ENCODE measurements at regions not wholly inside any gene's neighbourhood (a gene's known extent, or its start where the extent isn't known, plus 50 kb on each side); places are given as distances from the start of the nearest gene placed in this dataset.

- TF ChIP-seq MAZ (CRISPR knock-in tag; conservative IDR thresholded peaks at IDR 0.05 in 1 of 2, IDR thresholded peaks at IDR 0.05 in 1 of 2) (peak in 1 of 2 experiments; percentile 51; a peak in 3 of 4 replicates), MNT (conservative IDR thresholded peaks at IDR 0.05) (peak; percentile 39 to 42; a peak in 1 of 4 replicates), KDM1A (IDR thresholded peaks at IDR 0.05) (0 out of 4 replicates have a peak, but pooled peaks of 1 of the 2 experiments have one; percentile 10), MYBL2 (IDR thresholded peaks at IDR 0.05; ENCODE audit: low read depth) (no peak), MYBL2 (CRISPR knock-in tag; IDR thresholded peaks at IDR 0.05; ENCODE audit: borderline replicate concordance) (no peak), SUPT5H (IDR thresholded peaks at IDR 0.05) (no peak), RBM14 (IDR thresholded peaks at IDR 0.05; ENCODE audit: borderline replicate concordance, insufficient read depth, low read depth, low read length) (no peak), CXXC5 (CRISPR knock-in tag; IDR thresholded peaks at IDR 0.05) (peak; percentile 45), MBD1 (CRISPR knock-in tag; IDR thresholded peaks at IDR 0.05) (no peak), ZFX (CRISPR knock-in tag; IDR thresholded peaks at IDR 0.05) (no peak), SMAD2 (IDR thresholded peaks at IDR 0.05; ENCODE audit: low read depth, low read length) (no peak), IRF2 (CRISPR knock-in tag; IDR thresholded peaks at IDR 0.05) (no peak), L3MBTL2 (IDR thresholded peaks at IDR 0.05) (peak; percentile 63; the same call in 1 of the 2 replicates), ZBTB11 (CRISPR knock-in tag; IDR thresholded peaks at IDR 0.05) (0 out of 6 replicates have a peak, but pooled peaks of 1 of the 3 experiments have one; percentile 24), NR2C2 (CRISPR knock-in tag; IDR thresholded peaks at IDR 0.05) (no peak), NR2C2 (tag; IDR thresholded peaks at IDR 0.05) (peak; percentile 36; the same call in 1 of the 2 replicates), CAMTA2 (CRISPR knock-in tag; conservative IDR thresholded peaks at IDR 0.05) (no peak), SMARCB1 (IDR thresholded peaks at IDR 0.05; ENCODE audit: insufficient read length, low read depth) (no peak), ZNF280B (CRISPR knock-in tag; IDR thresholded peaks at IDR 0.05) (no peak), SP2 (IDR thresholded peaks at IDR 0.05; ENCODE audit: extremely low read depth, low read depth, low read length, poor library complexity, severe bottlenecking) (no peak)
Measured at GRCh38 chr6:134436281-134436815, 118.4 kb upstream of the SGK1 start (continued).
